ENCODE measurements at regions not wholly inside any gene's neighbourhood (a gene's known extent, or its start where the extent isn't known, plus 50 kb on each side); places are given as distances from the start of the nearest gene placed in this dataset.

DNA sequence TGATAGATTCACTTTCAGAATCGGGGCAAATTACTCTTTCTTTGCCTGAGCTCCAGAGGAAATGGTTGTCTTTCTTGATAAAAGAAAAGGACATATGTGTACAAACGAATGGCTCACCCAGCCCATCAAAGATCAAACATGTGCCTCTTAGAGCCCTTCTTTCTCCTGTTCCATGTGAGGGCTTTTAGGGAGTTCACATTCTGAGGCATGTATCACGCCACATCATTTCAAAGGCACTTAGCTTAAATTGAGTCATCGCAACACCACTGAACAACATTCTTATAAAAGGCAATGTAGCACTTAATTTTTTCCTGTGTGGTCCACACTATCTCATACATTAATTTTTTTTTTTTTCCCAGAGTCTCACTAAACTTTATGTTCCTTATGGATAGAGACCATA, 521.0 kb downstream of the SUCLA2 start:
- TF ChIP-seq, protein P1, sequence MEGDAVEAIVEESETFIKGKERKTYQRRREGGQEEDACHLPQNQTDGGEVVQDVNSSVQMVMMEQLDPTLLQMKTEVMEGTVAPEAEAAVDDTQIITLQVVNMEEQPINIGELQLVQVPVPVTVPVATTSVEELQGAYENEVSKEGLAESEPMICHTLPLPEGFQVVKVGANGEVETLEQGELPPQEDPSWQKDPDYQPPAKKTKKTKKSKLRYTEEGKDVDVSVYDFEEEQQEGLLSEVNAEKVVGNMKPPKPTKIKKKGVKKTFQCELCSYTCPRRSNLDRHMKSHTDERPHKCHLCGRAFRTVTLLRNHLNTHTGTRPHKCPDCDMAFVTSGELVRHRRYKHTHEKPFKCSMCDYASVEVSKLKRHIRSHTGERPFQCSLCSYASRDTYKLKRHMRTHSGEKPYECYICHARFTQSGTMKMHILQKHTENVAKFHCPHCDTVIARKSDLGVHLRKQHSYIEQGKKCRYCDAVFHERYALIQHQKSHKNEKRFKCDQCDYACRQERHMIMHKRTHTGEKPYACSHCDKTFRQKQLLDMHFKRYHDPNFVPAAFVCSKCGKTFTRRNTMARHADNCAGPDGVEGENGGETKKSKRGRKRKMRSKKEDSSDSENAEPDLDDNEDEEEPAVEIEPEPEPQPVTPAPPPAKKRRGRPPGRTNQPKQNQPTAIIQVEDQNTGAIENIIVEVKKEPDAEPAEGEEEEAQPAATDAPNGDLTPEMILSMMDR (conservative IDR thresholded peaks at IDR 0.05; ENCODE audit: low read length), result no peak
- no peak for TF ChIP-seq EZH2phosphoT487 (IDR thresholded peaks at IDR 0.05; ENCODE audit: borderline replicate concordance)

Measured in Loucy (cell line).